ENCODE measurements at regions not wholly inside any gene's neighbourhood (a gene's known extent, or its start where the extent isn't known, plus 50 kb on each side); places are given as distances from the start of the nearest gene placed in this dataset.

DNA sequence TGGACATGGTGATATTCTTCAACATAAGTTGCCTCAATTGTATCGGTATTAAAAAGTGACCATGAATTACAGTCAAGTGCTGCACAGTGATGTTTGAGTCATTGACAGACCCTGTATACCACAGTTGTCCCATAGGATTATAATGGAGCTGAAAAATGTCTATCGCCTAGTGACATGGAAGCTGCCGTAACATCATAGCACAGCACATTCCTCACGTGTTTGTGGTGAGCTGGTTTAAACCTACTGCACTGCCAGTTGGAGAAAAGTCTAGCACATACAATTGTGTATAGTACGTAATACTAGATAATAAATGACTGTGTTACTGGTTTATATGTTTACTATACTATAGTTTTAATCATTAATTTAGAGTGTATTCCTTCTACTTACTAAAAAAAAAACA lies 150.2 kb downstream of the CDH26 start:
- Histone ChIP-seq H2BK120ac (replicated peaks; ENCODE audit: low read depth, low read length) (no peak overlapping the region), H3K79me2 (ENCODE audit: control insufficient read depth in 1 of 2, insufficient read depth in 2 of 2, low read length in 2 of 2) (no peaks in the 10 kb centered on the region), H3K9ac (replicated peaks in 1 of 4; ENCODE audit: extremely low read depth in 1 of 4, low read depth in 3 of 4, low read length in 3 of 4) (no peak overlapping the region), H2BK15ac (ENCODE audit: low read length) (no peak overlapping the region), H3K27ac (ENCODE audit: low read depth, low read length) (no peak overlapping the region), H3K79me1 (ENCODE audit: low read depth, low read length) (no peaks in the 10 kb centered on the region), H3K4ac (replicated peaks; ENCODE audit: insufficient read length, low read depth, low read length) (no peak overlapping the region), H3K18ac (ENCODE audit: extremely low read depth, low read length) (no peak overlapping the region), H2BK20ac (ENCODE audit: low read length) (no peak overlapping the region), H2BK5ac (ENCODE audit: low read depth, low read length) (no peak overlapping the region), H4K8ac (ENCODE audit: extremely low read depth, insufficient read depth, low read length) (no peak overlapping the region), H3K14ac (ENCODE audit: insufficient read length) (no peak overlapping the region), H3K36me3 (ENCODE audit: control insufficient read depth in 2 of 4, insufficient read depth in 4 of 4, low read length in 3 of 4) (no peaks in the 10 kb centered on the region), H3K27me3 (replicated peaks in 1 of 4; ENCODE audit: control insufficient read depth in 3 of 4, extremely low read depth in 1 of 4, insufficient read depth in 3 of 4, low read length in 3 of 4) (peaks cover 10 to 37% (median 30%) of the 10 kb centered on the region in 4 experiments), H4K5ac (ENCODE audit: insufficient read length, low read depth, low read length) (no peak overlapping the region), H3K4me2 (ENCODE audit: insufficient read depth in 1 of 2, low read depth in 2 of 2, low read length in 2 of 2) (no peak overlapping the region), H3K23me2 (ENCODE audit: low read depth, low read length) (no peaks in the 10 kb centered on the region), H2BK12ac (ENCODE audit: low read depth, low read length) (no peak overlapping the region), H3K4me3 (ENCODE audit: extremely low read depth in 1 of 4, insufficient read depth in 2 of 4, low read depth in 3 of 4, low read length in 4 of 4) (no peak overlapping the region), H4K20me1 (replicated peaks in 1 of 2; ENCODE audit: control insufficient read depth in 1 of 2, insufficient read depth in 2 of 2, low read length in 2 of 2) (peaks cover 0 to 3% of the 10 kb centered on the region in 2 experiments), H3K23ac (ENCODE audit: insufficient read length) (no peak overlapping the region), H4K91ac (replicated peaks; ENCODE audit: insufficient read length, low read length) (no peak overlapping the region), H3K4me1 (replicated peaks in 1 of 4; ENCODE audit: control insufficient read depth in 3 of 4, insufficient read depth in 4 of 4, low read length in 3 of 4) (peaks cover 0 to 10% (median 3%) of the 10 kb centered on the region in 4 experiments; a peak in 3 of 7 replicates), H2AK5ac (ENCODE audit: low read depth, low read length) (no peak overlapping the region), H2AFZ (ENCODE audit: low read length) (no peak overlapping the region), H3K9me3 (ENCODE audit: insufficient read depth in 2 of 2, low read depth in 1 of 2, low read length in 1 of 2) (peaks cover 0 to 6% of the 10 kb centered on the region in 2 experiments; a peak in 1 of 4 replicates), H3K56ac (replicated peaks; ENCODE audit: insufficient read length, low read depth, low read length) (no peak overlapping the region)
- ChIA-PET POLR2A (ENCODE audit: partially characterized antibody) (no interaction called here), CTCF (ENCODE audit: partially characterized antibody) (no interaction called here)
- 85% methylated on average over 5 of the region's 5 CpGs; no CpG with 5 or more reads in 1 of the 2 experiments for WGBS, 2 experiments (ENCODE audit: extremely low coverage in 1 of 2, insufficient coverage in 1 of 2, insufficient read length in 1 of 2, insufficient replicate concordance in 2 of 2, low coverage in 1 of 2, low lambda C conversion rate in 2 of 2, missing lambda C conversion rate in 1 of 2)
- DNase-seq (ENCODE audit: low read depth in 1 of 2, low spot score in 2 of 2), result no peak
- TF ChIP-seq EZH2 (IDR thresholded peaks at IDR 0.05; ENCODE audit: low read depth, low read length, severe bottlenecking) (no peak), YY1 (IDR thresholded peaks at IDR 0.05; ENCODE audit: low read depth, low read length) (no peak), BCL11A (IDR thresholded peaks at IDR 0.05; ENCODE audit: low read depth in 2 of 2, low read length in 2 of 2) (no peak), RAD21 (IDR thresholded peaks at IDR 0.05 in 1 of 2, conservative IDR thresholded peaks at IDR 0.05 in 1 of 2; ENCODE audit: low read depth in 2 of 2, low read length in 2 of 2) (no peak), SIX5 (IDR thresholded peaks at IDR 0.05; ENCODE audit: low read depth, low read length) (no peak), ZNF274 (IDR thresholded peaks at IDR 0.05; ENCODE audit: borderline replicate concordance, extremely low read depth, low read length) (no peak)
- FAIRE-seq, result no peak

Measured in H1 (cell line).